HL-60 (cell line): ENCODE measurements at regions not wholly inside any gene's neighbourhood (a gene's known extent, or its start where the extent isn't known, plus 50 kb on each side); places are given as distances from the start of the nearest gene placed in this dataset.

Experiments used
- DNase-seq, 2 experiments: peaks; one replicate each; pipeline ENCODE4 v3.0.0-alpha.2; 2010 to 2020; ENCODE audit warnings: low read depth in 1 of 2, low spot score in 1 of 2
- H3K27ac ChIP-seq: fragments of 250-450 bp; sonication (Bioruptor Pico); replicated peaks from 2 replicates; pipeline ENCODE4 v1.5.1; 2020; ENCODE audit warnings: mild to moderate bottlenecking, moderate library complexity
- H3K27me3 ChIP-seq: fragments of 250-450 bp; sonication (Bioruptor Pico); 2 replicates; pipeline ENCODE4 v1.5.1; 2021; ENCODE audit warnings: mild to moderate bottlenecking, moderate library complexity; ENCODE audit not compliant: insufficient read depth, poor library complexity, severe bottlenecking
- H3K4me3 ChIP-seq: replicated peaks from 2 replicates; pipeline ENCODE4 v1.5.1; 2011; ENCODE audit warnings: mild to moderate bottlenecking, control low read depth, low read length; ENCODE audit not compliant: insufficient read depth
- CTCF ChIP-seq: IDR thresholded peaks from one replicate; pipeline ENCODE4 v1.5.1; 2011; ENCODE audit warnings: low read length, control low read depth, inconsistent platforms; ENCODE audit not compliant: insufficient read depth
- GABPA ChIP-seq: IDR thresholded peaks from 2 replicates; pipeline ENCODE4 v1.6.1; 2012; ENCODE audit warnings: low read depth
- POLR2AphosphoS5 ChIP-seq: IDR thresholded peaks from 2 replicates; pipeline ENCODE4 v1.6.1; 2012; ENCODE audit warnings: low read depth
- REST ChIP-seq: IDR thresholded peaks from 2 replicates; pipeline ENCODE4 v1.6.1; 2012; ENCODE audit warnings: low read depth; ENCODE audit not compliant: insufficient replicate concordance
- SPI1 ChIP-seq: IDR thresholded peaks from 2 replicates; pipeline ENCODE4 v1.6.1; 2012; ENCODE audit warnings: low read depth, mild to moderate bottlenecking, borderline replicate concordance

- H3K27me3 ChIP-seq: no peaks in the 10 kb centered on the region
- H3K27ac ChIP-seq: no peak overlapping the region
- TF ChIP-seq GABPA: no peak
- no peak for TF ChIP-seq POLR2AphosphoS5
- TF ChIP-seq SPI1: no peak
- H3K4me3 ChIP-seq: no peak overlapping the region
- DNase-seq: no peak
Measured at GRCh38 chr2:83696838-83697237, 762.2 kb downstream of the SUCLG1 start.

- H3K27ac ChIP-seq: no peak overlapping the region
- TF ChIP-seq GABPA: no peak
- no peak for TF ChIP-seq CTCF
- TF ChIP-seq SPI1: no peak
- TF ChIP-seq REST: no peak
- TF ChIP-seq POLR2AphosphoS5: no peak
- no peaks in the 10 kb centered on the region for H3K27me3 ChIP-seq
- no peak overlapping the region for H3K4me3 ChIP-seq
- no peak for DNase-seq
Measured at GRCh38 chr2:83695530-83695929, 763.5 kb downstream of the SUCLG1 start.

GRCh38 chr2:83695037-83695436 is 764.0 kb downstream of the SUCLG1 start:
- TF ChIP-seq REST (no peak), CTCF (no peak), GABPA (no peak), POLR2AphosphoS5 (no peak), SPI1 (no peak)
- Histone ChIP-seq H3K27ac (no peak overlapping the region), H3K27me3 (no peaks in the 10 kb centered on the region), H3K4me3 (no peak overlapping the region)
- DNase-seq: no peak

- no peak for TF ChIP-seq SPI1
- Histone ChIP-seq H3K27me3 (no peaks in the 10 kb centered on the region), H3K4me3 (no peak overlapping the region), H3K27ac (no peak overlapping the region)
- DNase-seq: no peak
Measured at GRCh38 chr2:83689402-83689801, 769.7 kb downstream of the SUCLG1 start.

GRCh38 chr2:83686863-83687262 is 772.2 kb downstream of the SUCLG1 start:
- TF ChIP-seq REST (no peak), CTCF (no peak), SPI1 (no peak)
- H3K4me3 ChIP-seq: no peak overlapping the region
- H3K27ac ChIP-seq: no peak overlapping the region
- no peak for DNase-seq
- no peaks in the 10 kb centered on the region for H3K27me3 ChIP-seq
